ENCODE measurements at regions not wholly inside any gene's neighbourhood (a gene's known extent, or its start where the extent isn't known, plus 50 kb on each side); places are given as distances from the start of the nearest gene placed in this dataset.
"Not testable (repeated sequence)": the region's sequence is repeated elsewhere in the genome, so short reads cannot be mapped to it uniquely, and the experiment has no call there.

- DNase-seq; in situ Hi-C loops (cut with MboI; ENCODE audit: low pct_unique_long_range_greater_than_20kb, low sequenced_read_pairs): not testable (repeated sequence)
Observed at GRCh38 chr7:131158244-131158636, 169.4 kb upstream of the MKLN1 start.

GRCh38 chr7:131159961-131160361 is 167.7 kb upstream of the MKLN1 start:
- DNase-seq = no peak
- in situ Hi-C loops (cut with MboI; ENCODE audit: low pct_unique_long_range_greater_than_20kb, low sequenced_read_pairs) = no loop called here

GRCh38 chr7:131161103-131161502 is 166.6 kb upstream of the MKLN1 start:
- in situ Hi-C loops (cut with MboI; ENCODE audit: low pct_unique_long_range_greater_than_20kb, low sequenced_read_pairs) = no loop called here
- DNase-seq = no peak

GRCh38 chr7:131164025-131164925 is 163.4 kb upstream of the MKLN1 start:
- in situ Hi-C loops (cut with MboI; ENCODE audit: low pct_unique_long_range_greater_than_20kb, low sequenced_read_pairs) = no loop called here
- no peak for DNase-seq

- no peak for DNase-seq
- in situ Hi-C loops (cut with MboI; ENCODE audit: low pct_unique_long_range_greater_than_20kb, low sequenced_read_pairs) = no loop called here
Observed at GRCh38 chr7:131166066-131166465, 161.6 kb upstream of the MKLN1 start.

GRCh38 chr7:131170440-131171271 is 157.0 kb upstream of the MKLN1 start:
- DNase-seq = no peak
- in situ Hi-C loops (cut with MboI; ENCODE audit: low pct_unique_long_range_greater_than_20kb, low sequenced_read_pairs) = no loop called here

GRCh38 chr7:131173145-131173890 is 154.4 kb upstream of the MKLN1 start:
- DNase-seq = no peak
- in situ Hi-C loops (cut with MboI; ENCODE audit: low pct_unique_long_range_greater_than_20kb, low sequenced_read_pairs) = no loop called here

- no peak for DNase-seq
- in situ Hi-C loops (cut with MboI; ENCODE audit: low pct_unique_long_range_greater_than_20kb, low sequenced_read_pairs) = no loop called here
Observed at GRCh38 chr7:131174391-131174790, 153.3 kb upstream of the MKLN1 start.

- in situ Hi-C loops (cut with MboI; ENCODE audit: low pct_unique_long_range_greater_than_20kb, low sequenced_read_pairs) = no loop called here
- no peak for DNase-seq
Observed at GRCh38 chr7:131174855-131175254, 152.8 kb upstream of the MKLN1 start.

- DNase-seq = no peak
- in situ Hi-C loops (cut with MboI; ENCODE audit: low pct_unique_long_range_greater_than_20kb, low sequenced_read_pairs) = no loop called here
Observed at GRCh38 chr7:131182446-131183058, 145.1 kb upstream of the MKLN1 start.

- DNase-seq = peak; percentile 20
Observed at GRCh38 chr7:131183072-131183471, 144.6 kb upstream of the MKLN1 start.

GRCh38 chr7:131183611-131184119 is 144.0 kb upstream of the MKLN1 start:
- DNase-seq = peak; percentile 6
- in situ Hi-C loops (cut with MboI; ENCODE audit: low pct_unique_long_range_greater_than_20kb, low sequenced_read_pairs) = no loop called here

More at GRCh38 chr7:131183072-131183471, 144.6 kb upstream of the MKLN1 start:
- in situ Hi-C loops (cut with MboI; ENCODE audit: low pct_unique_long_range_greater_than_20kb, low sequenced_read_pairs) = no loop called here

- DNase-seq = no peak
- in situ Hi-C loops (cut with MboI; ENCODE audit: low pct_unique_long_range_greater_than_20kb, low sequenced_read_pairs) = no loop called here
Observed at GRCh38 chr7:131186816-131187215, 140.9 kb upstream of the MKLN1 start.

GRCh38 chr7:131188367-131189339 is 139.0 kb upstream of the MKLN1 start:
- in situ Hi-C loops (cut with MboI; ENCODE audit: low pct_unique_long_range_greater_than_20kb, low sequenced_read_pairs) = no loop called here
- peak; percentile 64 for DNase-seq

- in situ Hi-C loops (cut with MboI; ENCODE audit: low pct_unique_long_range_greater_than_20kb, low sequenced_read_pairs) = no loop called here
- DNase-seq = no peak
Observed at GRCh38 chr7:131189488-131189887, 138.2 kb upstream of the MKLN1 start.

GRCh38 chr7:131190146-131190545 is 137.5 kb upstream of the MKLN1 start:
- in situ Hi-C loops (cut with MboI; ENCODE audit: low pct_unique_long_range_greater_than_20kb, low sequenced_read_pairs) = no loop called here
- DNase-seq = no peak

GRCh38 chr7:131190581-131190980 is 137.1 kb upstream of the MKLN1 start:
- DNase-seq = no peak
- in situ Hi-C loops (cut with MboI; ENCODE audit: low pct_unique_long_range_greater_than_20kb, low sequenced_read_pairs) = no loop called here
